DOHH2 (cell line): ENCODE measurements at regions not wholly inside any gene's neighbourhood (a gene's known extent, or its start where the extent isn't known, plus 50 kb on each side); places are given as distances from the start of the nearest gene placed in this dataset.

ENCODE experiments used
- CTCF ChIP-seq: fragments of 200-600 bp; sonication (generic); IDR thresholded peaks from one replicate; pipeline ENCODE4 v1.5.1; 2014; ENCODE audit warnings: antibody characterized with exemption, mild to moderate bottlenecking, low read depth, low read length; ENCODE audit not compliant: poor library complexity, severe bottlenecking
- EZH2phosphoT487 ChIP-seq: fragments of 200-600 bp; sonication (generic); IDR thresholded peaks from 2 replicates; pipeline ENCODE4 v1.6.1; 2017; ENCODE audit warnings: borderline replicate concordance, mild to moderate bottlenecking, antibody characterized with exemption, low read length, moderate library complexity, mixed read lengths

GRCh38 chr20:43800186-43800585 is 73.4 kb upstream of the GTSF1L start:
- TF ChIP-seq CTCF (no peak), EZH2phosphoT487 (no peak)
